Activated CD4-positive, alpha-beta memory T cell treated with anti-CD3 and anti-CD28 coated beads, Interleukin-2, amount 10 ng/mL, durations not matched to agents 7 days and 5 days (primary cell): ENCODE measurements at regions not wholly inside any gene's neighbourhood (a gene's known extent, or its start where the extent isn't known, plus 50 kb on each side); places are given as distances from the start of the nearest gene placed in this dataset.

Experiments
- CTCF ChIA-PET: fragments of 350-600 bp; sonication (Branson Sonifier 250); formaldehyde crosslinking; loops from one replicate; lab custom pipeline; 2021; ENCODE audit warnings: antibody characterized with exemption, inconsistent platforms; lab: Charles Lee
- POLR2A ChIA-PET: fragments of 350-600 bp; sonication (Branson Sonifier 250); formaldehyde crosslinking; loops from one replicate; lab custom pipeline; 2021; ENCODE audit warnings: antibody characterized with exemption; lab: Charles Lee
- DNase-seq: peaks from one replicate; pipeline ENCODE4 v3.0.0-alpha.2; 2020
- H3K27ac Mint-ChIP-seq: one replicate; pipeline ENCODE4 v1.8.0; 2021; ENCODE audit warnings: mild to moderate bottlenecking, mixed read lengths
- H3K27me3 Mint-ChIP-seq: one replicate; pipeline ENCODE4 v1.8.0; 2021; ENCODE audit warnings: mixed read lengths
- H3K36me3 Mint-ChIP-seq: one replicate; pipeline ENCODE4 v1.8.0; 2021; ENCODE audit warnings: low read depth, mixed read lengths
- H3K4me1 Mint-ChIP-seq: one replicate; pipeline ENCODE4 v1.8.0; 2021; ENCODE audit warnings: mixed read lengths
- H3K4me3 Mint-ChIP-seq: one replicate; pipeline ENCODE4 v1.8.0; 2021; ENCODE audit warnings: mild to moderate bottlenecking, mixed read lengths
- H3K9me3 Mint-ChIP-seq: one replicate; pipeline ENCODE4 v1.8.0; 2021; ENCODE audit warnings: mixed read lengths

- Mint-ChIP-seq H3K4me1 (peaks cover 11% of the 10 kb centered on the region), H3K27ac (no peak overlapping the region), H3K27me3 (peaks cover 35% of the 10 kb centered on the region), H3K9me3 (no peaks in the 10 kb centered on the region), H3K4me3 (no peak overlapping the region), H3K36me3 (no peaks in the 10 kb centered on the region)
- ChIA-PET POLR2A (no interaction called here), CTCF (interaction anchor here (0.8 kb wide), 1 partner anchor 14 kb away, joined by 3 read pairs; no protein-coding TSS in a partner anchor)
- DNase-seq, result no peak
Observed at GRCh38 chr1:39085174-39085573, 59.0 kb downstream of the NDUFS5 start.

GRCh38 chr1:39086386-39086785 is 60.2 kb downstream of the NDUFS5 start:
- H3K27me3 Mint-ChIP-seq, result peaks cover 28% of the 10 kb centered on the region
- ChIA-PET CTCF (interaction anchor here (0.6 kb wide), 1 partner anchor 204 kb away, joined by 4 read pairs; no protein-coding TSS in a partner anchor), POLR2A (no interaction called here)
- no peak for DNase-seq
- H3K4me3 Mint-ChIP-seq, result no peak overlapping the region
- H3K27ac Mint-ChIP-seq, result no peak overlapping the region
- no peaks in the 10 kb centered on the region for H3K9me3 Mint-ChIP-seq
- H3K4me1 Mint-ChIP-seq, result peaks cover 9% of the 10 kb centered on the region
- no peaks in the 10 kb centered on the region for H3K36me3 Mint-ChIP-seq

- H3K27ac Mint-ChIP-seq, result no peak overlapping the region
- H3K27me3 Mint-ChIP-seq, result peaks cover 28% of the 10 kb centered on the region
- H3K9me3 Mint-ChIP-seq, result no peaks in the 10 kb centered on the region
- ChIA-PET POLR2A (no interaction called here), CTCF (interaction anchor here (0.6 kb wide), 1 partner anchor 203 kb away, joined by 4 read pairs; no protein-coding TSS in a partner anchor)
- no peak for DNase-seq
- peaks cover 9% of the 10 kb centered on the region for H3K4me1 Mint-ChIP-seq
- no peak overlapping the region for H3K4me3 Mint-ChIP-seq
- H3K36me3 Mint-ChIP-seq, result no peaks in the 10 kb centered on the region
Observed at GRCh38 chr1:39086865-39087409, 60.8 kb downstream of the NDUFS5 start.

- ChIA-PET CTCF (no interaction called here), POLR2A (no interaction called here)
- H3K4me1 Mint-ChIP-seq, result peaks cover 6% of the 10 kb centered on the region
- peaks cover 23% of the 10 kb centered on the region for H3K27me3 Mint-ChIP-seq
- H3K9me3 Mint-ChIP-seq, result no peaks in the 10 kb centered on the region
- H3K4me3 Mint-ChIP-seq, result no peak overlapping the region
- no peaks in the 10 kb centered on the region for H3K36me3 Mint-ChIP-seq
- no peak overlapping the region for H3K27ac Mint-ChIP-seq
- no peak for DNase-seq
Observed at GRCh38 chr1:39087435-39087834, 61.3 kb downstream of the NDUFS5 start.

DNA sequence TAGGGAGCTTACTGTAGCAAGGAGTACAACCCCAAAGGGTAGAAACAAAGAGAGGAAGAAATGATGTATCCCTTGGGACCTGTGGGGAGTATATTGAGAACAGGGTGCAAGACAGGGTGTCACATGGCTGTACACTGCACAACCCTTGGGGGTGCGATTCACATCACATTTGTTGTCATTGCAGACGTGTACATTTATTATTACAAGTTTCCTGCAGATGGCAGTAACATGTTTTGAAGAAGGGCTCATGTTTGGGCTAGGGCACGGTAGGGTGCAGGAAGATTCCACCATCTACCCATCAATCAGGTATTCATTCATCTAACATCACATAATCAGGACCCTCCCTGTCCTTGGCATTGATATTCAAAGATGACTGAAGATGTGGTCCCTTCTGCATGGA is 62.5 kb downstream of the NDUFS5 start:
- H3K36me3 Mint-ChIP-seq, result no peaks in the 10 kb centered on the region
- H3K4me3 Mint-ChIP-seq, result no peak overlapping the region
- POLR2A ChIA-PET, result no interaction called here
- peaks cover 13% of the 10 kb centered on the region for H3K27me3 Mint-ChIP-seq
- CTCF ChIA-PET, result interaction anchor here (1.1 to 1.8 kb wide), 3 partner anchors 10 to 269 kb away, joined by 3 to 8 read pairs (median 5); no protein-coding TSS in a partner anchor
- no peaks in the 10 kb centered on the region for H3K9me3 Mint-ChIP-seq
- H3K4me1 Mint-ChIP-seq, result peaks cover 7% of the 10 kb centered on the region
- H3K27ac Mint-ChIP-seq, result no peak overlapping the region
- no peak for DNase-seq

GRCh38 chr1:39089931-39090521 is 63.9 kb downstream of the NDUFS5 start:
- no peaks in the 10 kb centered on the region for H3K36me3 Mint-ChIP-seq
- no peaks in the 10 kb centered on the region for H3K9me3 Mint-ChIP-seq
- H3K27ac Mint-ChIP-seq, result no peak overlapping the region
- no peak for DNase-seq
- H3K27me3 Mint-ChIP-seq, result peaks cover 2% of the 10 kb centered on the region
- H3K4me1 Mint-ChIP-seq, result peaks cover 7% of the 10 kb centered on the region
- CTCF ChIA-PET, result interaction anchor here (0.7 to 1.8 kb wide), 3 partner anchors 8 to 100 kb away, joined by 4 to 8 read pairs (median 5); no protein-coding TSS in a partner anchor
- H3K4me3 Mint-ChIP-seq, result no peak overlapping the region
- POLR2A ChIA-PET, result no interaction called here

- Mint-ChIP-seq H3K27me3 (peaks cover 2% of the 10 kb centered on the region), H3K4me3 (no peak overlapping the region), H3K27ac (no peak overlapping the region), H3K36me3 (no peaks in the 10 kb centered on the region), H3K4me1 (peaks cover 7% of the 10 kb centered on the region), H3K9me3 (no peaks in the 10 kb centered on the region)
- CTCF ChIA-PET, result interaction anchor here (0.8 to 2.6 kb wide), 8 partner anchors 12 to 234 kb away, joined by 3 to 11 read pairs (median 4); partner anchors contain the start of gene NDUFS5
- no peak for DNase-seq
- POLR2A ChIA-PET, result no interaction called here
Observed at GRCh38 chr1:39090757-39091380, 64.7 kb downstream of the NDUFS5 start.

DNA sequence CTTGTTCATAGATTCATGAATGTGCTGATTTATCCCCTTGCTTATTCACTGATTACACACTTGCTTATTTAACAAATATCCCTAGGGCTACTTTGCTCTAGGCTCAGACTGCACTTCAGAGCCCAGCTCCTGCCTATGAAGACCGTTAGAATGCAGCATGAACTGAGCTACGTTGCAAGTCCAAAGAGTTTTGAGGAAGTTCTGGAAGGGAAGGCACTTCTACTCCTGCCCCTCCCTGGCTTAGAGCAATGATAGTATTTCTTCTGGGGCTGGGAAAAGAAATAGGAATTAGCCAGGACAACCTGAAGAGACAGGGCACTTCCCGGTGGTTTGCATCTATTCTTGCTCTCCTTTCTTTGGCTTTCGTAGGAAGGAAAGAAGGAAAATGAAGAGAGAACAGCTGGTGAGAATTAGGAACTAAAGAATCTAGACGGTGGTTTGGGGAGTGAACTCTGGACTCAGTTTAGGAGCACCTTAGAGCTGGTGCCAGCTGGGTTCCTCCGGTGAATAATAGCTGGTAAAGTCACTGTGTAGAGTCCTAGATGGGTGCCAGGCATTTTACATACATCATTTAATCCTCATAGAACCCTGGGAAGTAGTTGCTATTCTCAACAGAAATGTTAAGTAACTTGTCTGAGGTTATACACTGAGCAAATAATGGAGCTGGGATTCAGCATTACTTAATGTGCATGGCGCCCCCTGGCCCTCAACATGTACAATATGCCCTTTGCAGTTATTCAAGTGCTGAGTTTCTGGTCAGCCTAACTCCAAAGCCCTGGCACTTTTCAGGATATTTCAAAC is 65.9 kb downstream of the NDUFS5 start:
- no peaks in the 10 kb centered on the region for H3K36me3 Mint-ChIP-seq
- CTCF ChIA-PET, result interaction anchor here (0.5 to 2.6 kb wide), 22 partner anchors 8 to 273 kb away, joined by 3 to 11 read pairs (median 4); partner anchors contain the start of genes GJA9, MYCBP and NDUFS5
- POLR2A ChIA-PET, result no interaction called here
- no peak overlapping the region for H3K4me3 Mint-ChIP-seq
- peaks cover 2% of the 10 kb centered on the region for H3K27me3 Mint-ChIP-seq
- peak; percentile 68 for DNase-seq
- no peak overlapping the region for H3K27ac Mint-ChIP-seq
- peaks cover 7% of the 10 kb centered on the region for H3K4me1 Mint-ChIP-seq
- no peaks in the 10 kb centered on the region for H3K9me3 Mint-ChIP-seq

DNA sequence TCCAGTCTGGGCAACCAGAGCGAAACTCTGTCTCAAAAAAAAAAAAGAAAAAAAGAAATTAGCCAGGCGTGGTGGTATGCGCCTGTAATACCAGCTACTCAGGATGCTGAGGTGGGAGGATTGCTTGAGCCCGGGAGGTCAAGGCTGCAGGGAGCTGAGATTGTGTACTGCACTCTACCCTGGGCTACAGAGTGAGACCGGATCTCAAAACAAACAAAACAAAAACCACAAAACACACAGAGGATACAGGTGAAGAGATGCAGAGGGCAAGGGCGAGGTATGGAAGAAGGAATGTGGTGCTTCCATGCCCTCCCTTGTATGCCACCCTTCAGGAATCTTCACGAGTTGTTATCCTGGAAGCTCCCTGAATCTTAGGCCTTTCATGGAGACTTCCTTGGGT is 68.5 kb downstream of the NDUFS5 start:
- H3K4me3 Mint-ChIP-seq, result no peak overlapping the region
- no peak overlapping the region for H3K27ac Mint-ChIP-seq
- DNase-seq, result no peak
- peaks cover 2% of the 10 kb centered on the region for H3K27me3 Mint-ChIP-seq
- no peaks in the 10 kb centered on the region for H3K36me3 Mint-ChIP-seq
- ChIA-PET POLR2A (no interaction called here), CTCF (interaction anchor here (0.6 to 1.1 kb wide), 2 partner anchors 96 to 444 kb away, joined by 3 read pairs; no protein-coding TSS in a partner anchor)
- no peaks in the 10 kb centered on the region for H3K9me3 Mint-ChIP-seq
- H3K4me1 Mint-ChIP-seq, result peaks cover 11% of the 10 kb centered on the region

DNA sequence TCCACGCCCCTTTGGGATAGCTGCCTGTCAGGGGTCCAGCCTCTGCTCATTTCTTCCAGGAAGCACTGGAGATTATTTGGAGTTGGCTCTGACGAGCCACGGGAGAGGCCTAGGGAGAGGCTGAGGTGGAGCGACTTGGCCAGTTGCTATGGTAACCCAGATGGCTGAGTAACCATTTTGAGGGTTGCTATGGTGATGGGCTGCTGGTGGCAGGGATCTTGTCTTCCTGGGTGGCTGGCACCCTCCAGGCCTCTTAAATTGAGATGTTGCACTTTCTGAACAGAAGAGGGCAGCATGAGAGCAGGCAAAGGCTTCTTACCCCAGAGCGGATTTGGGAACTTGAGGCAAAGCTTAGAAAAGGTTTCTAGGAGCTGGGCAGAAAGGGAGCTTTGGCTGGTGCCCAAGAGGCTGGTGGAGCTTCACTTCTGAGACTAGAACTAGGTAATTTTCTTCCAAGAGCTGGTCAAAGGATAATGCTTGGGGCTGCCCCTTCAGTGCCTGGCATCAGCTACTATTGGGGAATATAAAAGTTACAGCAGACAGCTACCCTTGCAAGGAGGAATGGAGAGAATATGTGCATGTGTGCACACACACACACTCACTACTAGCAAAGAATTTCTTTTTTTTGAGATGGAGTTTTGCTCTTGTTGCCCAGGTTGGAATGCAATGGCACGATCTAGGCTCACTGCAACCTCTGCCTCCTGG is 72.5 kb downstream of the NDUFS5 start:
- peak; percentile 71 for DNase-seq
- Mint-ChIP-seq H3K4me3 (no peak overlapping the region), H3K27ac (no peak overlapping the region), H3K4me1 (peaks cover 22% of the 10 kb centered on the region), H3K27me3 (peaks cover 3% of the 10 kb centered on the region), H3K36me3 (no peaks in the 10 kb centered on the region), H3K9me3 (no peaks in the 10 kb centered on the region)
- ChIA-PET POLR2A (interaction anchor here (0.8 to 1.4 kb wide), 2 partner anchors 9 to 93 kb away, joined by 4 to 6 read pairs; no protein-coding TSS in a partner anchor), CTCF (interaction anchor here (0.6 to 4.4 kb wide), 41 partner anchors 8 to 559 kb away, joined by 3 to 71 read pairs (median 4); partner anchors contain the start of genes GJA9 and NDUFS5)

DNA sequence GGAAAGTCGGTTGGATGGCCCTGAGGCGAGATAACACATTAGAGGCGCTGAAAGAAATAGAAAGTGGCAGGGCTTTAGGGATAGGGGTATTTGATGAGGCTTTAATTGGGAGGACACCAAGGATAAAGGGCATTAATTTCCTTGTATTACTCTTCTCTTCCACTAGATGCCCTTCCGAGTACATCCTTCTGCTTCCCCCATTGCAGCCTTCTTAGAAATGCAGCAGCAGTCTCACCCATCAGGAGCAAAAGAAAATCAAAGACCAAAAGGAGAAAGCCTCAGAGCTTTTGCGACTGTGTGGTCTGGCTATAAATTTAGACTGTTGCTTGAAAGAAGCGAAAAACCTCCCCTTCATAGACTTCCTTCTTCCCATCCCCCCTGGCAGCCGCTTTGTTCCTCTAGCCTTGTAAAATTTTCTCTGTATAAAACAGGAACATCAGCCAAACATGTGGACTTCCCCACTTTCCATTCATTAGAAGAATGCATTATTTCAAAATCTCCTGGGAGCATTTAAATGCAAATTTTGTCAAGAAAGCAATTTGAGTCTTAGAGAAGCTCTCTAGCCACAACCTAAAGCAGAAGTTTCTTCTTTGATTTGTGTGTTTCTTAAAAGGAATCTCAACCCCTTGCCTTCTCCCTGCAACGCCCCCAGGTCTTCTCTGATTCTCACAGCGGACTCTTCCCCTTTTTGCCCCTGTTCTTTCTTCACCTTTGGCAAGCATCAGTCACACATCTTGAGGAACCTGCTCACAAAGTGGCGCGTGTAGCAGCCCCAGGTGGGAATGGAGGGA is 76.6 kb downstream of the NDUFS5 start:
- no peak overlapping the region for H3K4me3 Mint-ChIP-seq
- POLR2A ChIA-PET, result no interaction called here
- peaks cover 14% of the 10 kb centered on the region for H3K27me3 Mint-ChIP-seq
- H3K4me1 Mint-ChIP-seq, result peaks cover 38% of the 10 kb centered on the region
- CTCF ChIA-PET, result interaction anchor here (0.8 to 2.3 kb wide), 6 partner anchors 11 to 436 kb away, joined by 3 to 15 read pairs (median 4); no protein-coding TSS in a partner anchor
- H3K9me3 Mint-ChIP-seq, result no peaks in the 10 kb centered on the region
- peaks cover 2% of the 10 kb centered on the region for H3K36me3 Mint-ChIP-seq
- DNase-seq, result peak; percentile 32
- H3K27ac Mint-ChIP-seq, result no peak overlapping the region
